ENCODE measurements at regions not wholly inside any gene's neighbourhood (a gene's known extent, or its start where the extent isn't known, plus 50 kb on each side); places are given as distances from the start of the nearest gene placed in this dataset.

GRCh38 chrX:146435472-146435871, 374.1 kb upstream of the CXorf51B start:
- no peaks in the 10 kb centered on the region for H3K9me3 ChIP-seq (ENCODE audit: control insufficient read depth, insufficient read depth, low read depth, low read length)
- H3K4me1 ChIP-seq (ENCODE audit: control insufficient read depth, insufficient read depth, low read length): no peaks in the 10 kb centered on the region
- H3K27ac ChIP-seq (ENCODE audit: extremely low read depth, low read depth, low read length): no peak overlapping the region
- H3K36me3 ChIP-seq (ENCODE audit: control insufficient read depth in 2 of 2, insufficient read depth in 1 of 2, low read length in 2 of 2): no peaks in the 10 kb centered on the region
- TF ChIP-seq SP7 (tag by site-specific recombination; IDR thresholded peaks at IDR 0.05) (no peak), ZNF280C (tag by site-specific recombination; IDR thresholded peaks at IDR 0.05) (no peak), ZNF211 (tag by site-specific recombination; IDR thresholded peaks at IDR 0.05; ENCODE audit: low read depth) (no peak), ZSCAN30 (tag by site-specific recombination; IDR thresholded peaks at IDR 0.05) (no peak), MYNN (tag by site-specific recombination; IDR thresholded peaks at IDR 0.05; ENCODE audit: borderline replicate concordance) (no peak), ZNF670 (tag by site-specific recombination; IDR thresholded peaks at IDR 0.05; ENCODE audit: low read depth) (no peak), ZNF624 (tag by site-specific recombination; IDR thresholded peaks at IDR 0.05) (no peak), GFI1B (tag by site-specific recombination; IDR thresholded peaks at IDR 0.05) (no peak), ZXDB (tag by site-specific recombination; IDR thresholded peaks at IDR 0.05) (no peak), ZNF785 (tag by site-specific recombination; IDR thresholded peaks at IDR 0.05) (no peak), ZNF658 (tag by site-specific recombination; IDR thresholded peaks at IDR 0.05) (no peak), ZNF175 (tag by site-specific recombination; IDR thresholded peaks at IDR 0.05) (no peak), ZBTB1 (tag by site-specific recombination; IDR thresholded peaks at IDR 0.05) (no peak), ZNF169 (tag by site-specific recombination; IDR thresholded peaks at IDR 0.05) (no peak), ZBTB20 (tag by site-specific recombination; IDR thresholded peaks at IDR 0.05) (no peak)
- no peak overlapping the region for H3K4me3 ChIP-seq (ENCODE audit: low read depth, low read length)
- ChIA-PET CTCF (no interaction called here), POLR2A (no interaction called here)

GRCh38 chrX:146448791-146449190, 360.8 kb upstream of the CXorf51B start:
- TF ChIP-seq KLF1 (tag by site-specific recombination; IDR thresholded peaks at IDR 0.05): no peak
- H3K27ac ChIP-seq (ENCODE audit: extremely low read depth, low read depth, low read length): no peak overlapping the region
- no peaks in the 10 kb centered on the region for H3K4me1 ChIP-seq (ENCODE audit: control insufficient read depth, insufficient read depth, low read length)
- H3K9me3 ChIP-seq (ENCODE audit: control insufficient read depth, insufficient read depth, low read depth, low read length): no peaks in the 10 kb centered on the region
- ChIA-PET POLR2A (no interaction called here), CTCF (no interaction called here)
- H3K36me3 ChIP-seq (ENCODE audit: control insufficient read depth in 2 of 2, insufficient read depth in 1 of 2, low read length in 2 of 2): no peaks in the 10 kb centered on the region
- H3K4me3 ChIP-seq (ENCODE audit: low read depth, low read length): no peak overlapping the region

GRCh38 chrX:146449243-146449642, 360.3 kb upstream of the CXorf51B start:
- TF ChIP-seq BCL6B (tag by site-specific recombination; IDR thresholded peaks at IDR 0.05): no peak
- TF ChIP-seq ZBTB17 (tag by site-specific recombination; IDR thresholded peaks at IDR 0.05): no peak
- no peak for TF ChIP-seq MEIS1 (CRISPR knock-in tag; IDR thresholded peaks at IDR 0.05; ENCODE audit: borderline replicate concordance)
- no peak for TF ChIP-seq ZNF658 (tag by site-specific recombination; IDR thresholded peaks at IDR 0.05)
- no peak for TF ChIP-seq ZNF391 (tag by site-specific recombination; IDR thresholded peaks at IDR 0.05; ENCODE audit: borderline replicate concordance, low read depth)
- no peak for TF ChIP-seq ZFP41 (tag by site-specific recombination; IDR thresholded peaks at IDR 0.05; ENCODE audit: borderline replicate concordance)
- TF ChIP-seq ZSCAN23 (tag by site-specific recombination; IDR thresholded peaks at IDR 0.05): no peak
- TF ChIP-seq WT1 (tag by site-specific recombination; IDR thresholded peaks at IDR 0.05): no peak
- TF ChIP-seq ZNF501 (tag by site-specific recombination; IDR thresholded peaks at IDR 0.05): no peak
- TF ChIP-seq ZNF621 (tag by site-specific recombination; IDR thresholded peaks at IDR 0.05): no peak
- no peak for TF ChIP-seq ZNF423 (tag by site-specific recombination; IDR thresholded peaks at IDR 0.05)
- no peak for TF ChIP-seq ZNF792 (tag by site-specific recombination; IDR thresholded peaks at IDR 0.05)
- no peak for TF ChIP-seq ZNF157 (tag by site-specific recombination; IDR thresholded peaks at IDR 0.05)
- no peak overlapping the region for H3K4me3 ChIP-seq (ENCODE audit: low read depth, low read length)
- no peaks in the 10 kb centered on the region for H3K9me3 ChIP-seq (ENCODE audit: control insufficient read depth, insufficient read depth, low read depth, low read length)
- POLR2A ChIA-PET: no interaction called here
- H3K4me1 ChIP-seq (ENCODE audit: control insufficient read depth, insufficient read depth, low read length): no peaks in the 10 kb centered on the region
- no peak overlapping the region for H3K27ac ChIP-seq (ENCODE audit: extremely low read depth, low read depth, low read length)
- CTCF ChIA-PET: no interaction called here
- no peaks in the 10 kb centered on the region for H3K36me3 ChIP-seq (ENCODE audit: control insufficient read depth in 2 of 2, insufficient read depth in 1 of 2, low read length in 2 of 2)
